K562 (cell line): ENCODE measurements at regions not wholly inside any gene's neighbourhood (a gene's known extent, or its start where the extent isn't known, plus 50 kb on each side); places are given as distances from the start of the nearest gene placed in this dataset.

Experiments
- ARID2 ChIP-seq: fragments of 450-650 bp; IDR thresholded peaks from 2 replicates; pipeline ENCODE4 v1.6.1; 2017; ENCODE audit warnings: antibody characterized with exemption, mild to moderate bottlenecking
- BACH1 ChIP-seq: fragments of 200-800 bp; sonication (Bioruptor generic); IDR thresholded peaks from 2 replicates; pipeline ENCODE4 v1.6.1; 2016; ENCODE audit warnings: missing genetic modification characterization, missing compliant biosample characterization
- EZH2 ChIP-seq: IDR thresholded peaks from 2 replicates; pipeline ENCODE4 v1.6.1; 2012; ENCODE audit warnings: low read depth, mild to moderate bottlenecking, inconsistent platforms, low read length, borderline replicate concordance
- FOXA1 ChIP-seq: fragments of 450-650 bp; IDR thresholded peaks from 2 replicates; pipeline ENCODE4 v1.6.1; 2016; ENCODE audit warnings: mild to moderate bottlenecking, borderline replicate concordance
- HNRNPL ChIP-seq: fragments of 200-400 bp; formaldehyde crosslinking; IDR thresholded peaks from 2 replicates; pipeline ENCODE4 v1.6.1; 2017; ENCODE audit warnings: low read depth, mild to moderate bottlenecking, low read length
- NRF1 ChIP-seq, 2 experiments: fragments of 450-650 bp; IDR thresholded peaks in 1 of 2; conservative IDR thresholded peaks in 1 of 2; 2 replicates each; pipeline ENCODE4 v1.6.1; 2014; ENCODE audit warnings: mild to moderate bottlenecking in 2 of 2
- POLR2AphosphoS5 ChIP-seq: IDR thresholded peaks from 2 replicates; pipeline ENCODE4 v1.6.1; 2011; ENCODE audit warnings: mild to moderate bottlenecking, low read depth, low read length, moderate library complexity; ENCODE audit not compliant: control insufficient read depth, insufficient read depth
- SP1 ChIP-seq: sonication (generic); formaldehyde crosslinking; IDR thresholded peaks from 2 replicates; pipeline ENCODE4 v1.8.1; 2022; ENCODE audit warnings: mild to moderate bottlenecking, missing genetic modification reagents
- SREBF2 ChIP-seq: sonication (generic); formaldehyde crosslinking; IDR thresholded peaks from 2 replicates; pipeline ENCODE4 v1.4.0; 2020; ENCODE audit warnings: mild to moderate bottlenecking, missing genetic modification reagents
- XRCC3 ChIP-seq: fragments of 450-650 bp; IDR thresholded peaks from 2 replicates; pipeline ENCODE4 v1.6.1; 2017; ENCODE audit warnings: mild to moderate bottlenecking, moderate library complexity
- YY1 ChIP-seq, 3 experiments: IDR thresholded peaks; 2 replicates each; pipeline ENCODE4 v1.6.1; 2011; ENCODE audit warnings: low read length in 2 of 3, mild to moderate bottlenecking in 2 of 3, moderate library complexity in 2 of 3, borderline replicate concordance in 1 of 3, control low read depth in 1 of 3, low read depth in 1 of 3; ENCODE audit not compliant: insufficient read depth in 3 of 3, insufficient replicate concordance in 2 of 3, control insufficient read depth in 1 of 3, insufficient read length in 1 of 3; ENCODE audit errors: extremely low read depth in 1 of 3
- ZNF24 ChIP-seq: fragments of 450-650 bp; IDR thresholded peaks from 2 replicates; pipeline ENCODE4 v1.6.1; 2016
- TF ChIP-seq, protein P1 (sequence below), 2 experiments: fragments of 450-650 bp in 1 of 2; IDR thresholded peaks; 2 replicates each; pipeline ENCODE4 v1.6.1; 2011 to 2017; ENCODE audit warnings: low read depth in 2 of 2, antibody characterized with exemption in 1 of 2, borderline replicate concordance in 1 of 2, low read length in 1 of 2, mild to moderate bottlenecking in 1 of 2, mixed read lengths in 1 of 2; ENCODE audit not compliant: control insufficient read depth in 1 of 2

DNA sequence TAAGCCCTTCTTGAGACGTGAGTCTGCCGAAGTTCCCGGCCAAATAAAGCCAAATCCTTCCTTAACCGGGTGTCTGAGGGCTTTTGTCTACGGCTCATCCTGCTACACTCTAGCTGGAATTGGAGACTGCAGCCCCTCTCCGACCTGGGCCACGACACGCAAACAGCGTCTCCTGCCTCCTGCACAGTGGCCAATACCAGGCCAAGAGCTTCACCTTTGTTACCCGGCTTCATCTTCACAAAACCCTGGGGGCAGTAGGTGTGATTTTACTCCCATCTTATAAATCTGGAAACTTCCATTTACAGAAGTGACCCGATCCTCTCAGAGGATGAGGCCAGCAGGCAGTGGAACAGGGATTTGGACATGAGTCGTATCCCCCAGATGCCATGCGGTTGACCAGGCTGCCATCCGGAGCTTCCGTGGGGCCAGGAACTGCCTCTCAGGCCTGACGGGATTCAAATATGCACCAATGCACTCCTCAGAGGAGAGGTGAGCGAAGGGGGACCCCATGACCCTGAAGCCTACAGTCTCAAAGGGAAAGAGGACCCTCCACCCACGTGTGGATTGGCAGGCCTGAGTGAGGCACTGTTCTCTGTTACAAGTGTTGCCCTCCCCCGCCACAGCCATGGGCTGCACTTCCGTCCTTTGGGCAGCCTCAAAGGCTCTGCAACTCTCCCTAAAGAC is 53.2 kb upstream of the KLF13 start:
- TF ChIP-seq, protein P1, sequence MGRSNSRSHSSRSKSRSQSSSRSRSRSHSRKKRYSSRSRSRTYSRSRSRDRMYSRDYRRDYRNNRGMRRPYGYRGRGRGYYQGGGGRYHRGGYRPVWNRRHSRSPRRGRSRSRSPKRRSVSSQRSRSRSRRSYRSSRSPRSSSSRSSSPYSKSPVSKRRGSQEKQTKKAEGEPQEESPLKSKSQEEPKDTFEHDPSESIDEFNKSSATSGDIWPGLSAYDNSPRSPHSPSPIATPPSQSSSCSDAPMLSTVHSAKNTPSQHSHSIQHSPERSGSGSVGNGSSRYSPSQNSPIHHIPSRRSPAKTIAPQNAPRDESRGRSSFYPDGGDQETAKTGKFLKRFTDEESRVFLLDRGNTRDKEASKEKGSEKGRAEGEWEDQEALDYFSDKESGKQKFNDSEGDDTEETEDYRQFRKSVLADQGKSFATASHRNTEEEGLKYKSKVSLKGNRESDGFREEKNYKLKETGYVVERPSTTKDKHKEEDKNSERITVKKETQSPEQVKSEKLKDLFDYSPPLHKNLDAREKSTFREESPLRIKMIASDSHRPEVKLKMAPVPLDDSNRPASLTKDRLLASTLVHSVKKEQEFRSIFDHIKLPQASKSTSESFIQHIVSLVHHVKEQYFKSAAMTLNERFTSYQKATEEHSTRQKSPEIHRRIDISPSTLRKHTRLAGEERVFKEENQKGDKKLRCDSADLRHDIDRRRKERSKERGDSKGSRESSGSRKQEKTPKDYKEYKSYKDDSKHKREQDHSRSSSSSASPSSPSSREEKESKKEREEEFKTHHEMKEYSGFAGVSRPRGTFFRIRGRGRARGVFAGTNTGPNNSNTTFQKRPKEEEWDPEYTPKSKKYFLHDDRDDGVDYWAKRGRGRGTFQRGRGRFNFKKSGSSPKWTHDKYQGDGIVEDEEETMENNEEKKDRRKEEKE (IDR thresholded peaks at IDR 0.05; ENCODE audit: borderline replicate concordance in 1 of 2, control insufficient read depth in 1 of 2, low read depth in 2 of 2, low read length in 1 of 2), result no peak
- TF ChIP-seq ZNF24 (no peak), SP1 (CRISPR knock-in tag) (no peak), BACH1 (tag) (no peak), POLR2AphosphoS5 (no peak), XRCC3 (no peak), FOXA1 (no peak), YY1 (IDR thresholded peaks at IDR 0.05; ENCODE audit: borderline replicate concordance in 1 of 3, control insufficient read depth in 1 of 3, extremely low read depth in 1 of 3, insufficient read depth in 3 of 3, insufficient read length in 1 of 3, insufficient replicate concordance in 2 of 3, low read depth in 1 of 3, low read length in 2 of 3) (no peak), NRF1 (conservative IDR thresholded peaks at IDR 0.05 in 1 of 2, IDR thresholded peaks at IDR 0.05 in 1 of 2) (no peak), ARID2 (no peak), EZH2 (no peak), HNRNPL (no peak), SREBF2 (CRISPR knock-in tag) (no peak)
